ENCODE measurements at regions not wholly inside any gene's neighbourhood (a gene's known extent, or its start where the extent isn't known, plus 50 kb on each side); places are given as distances from the start of the nearest gene placed in this dataset.

DNA sequence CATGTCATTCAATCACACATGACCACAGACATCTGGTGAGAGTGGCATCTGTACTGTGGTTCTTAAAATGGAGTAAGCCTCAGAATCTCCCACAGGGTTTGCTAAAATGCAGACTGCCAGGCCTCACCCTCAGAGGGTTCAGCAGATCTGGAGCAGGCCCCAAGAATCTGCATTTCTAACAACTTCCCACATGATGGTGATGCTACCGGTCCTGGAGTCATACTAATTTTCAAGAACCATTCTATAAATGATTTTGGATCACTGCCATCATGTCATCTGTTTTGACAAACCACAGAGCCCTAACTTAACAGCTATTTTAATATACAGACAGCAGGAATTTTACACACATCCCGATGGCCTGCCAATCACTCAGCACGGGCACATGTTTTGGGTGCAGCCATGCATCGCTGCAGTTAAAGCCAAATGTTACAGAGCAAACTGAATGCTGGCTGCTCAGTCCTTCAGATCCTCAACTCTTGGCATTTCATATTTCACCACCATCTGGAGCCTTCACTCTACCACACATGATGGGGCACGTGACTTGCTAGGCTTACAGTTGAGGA, 792.1 kb upstream of the AMELY start:
- Histone ChIP-seq H3K9me2 (ENCODE audit: low read depth, low read length) (no peaks in the 10 kb centered on the region), H3K4me3 (ENCODE audit: low read depth, low read length, poor library complexity, severe bottlenecking) (no peak overlapping the region), H3K27me3 (ENCODE audit: insufficient read depth, low read length) (no peaks in the 10 kb centered on the region), H3K27ac (ENCODE audit: low read depth, low read length, poor library complexity, severe bottlenecking) (peak overlapping the region; percentile 24), H3K9me3 (ENCODE audit: low read length) (no peaks in the 10 kb centered on the region), H3K36me3 (ENCODE audit: insufficient read depth, low read length) (no peaks in the 10 kb centered on the region), H3K9ac (ENCODE audit: low read length) (no peak overlapping the region), H2AFZ (ENCODE audit: low read length) (no peak overlapping the region), H3K4me2 (ENCODE audit: low read length) (no peak overlapping the region), H3F3A (ENCODE audit: insufficient read depth, low read length) (no peaks in the 10 kb centered on the region), H3K79me2 (ENCODE audit: insufficient read depth, low read length) (no peaks in the 10 kb centered on the region), H4K20me1 (ENCODE audit: insufficient read depth, low read length) (no peaks in the 10 kb centered on the region), H3K4me1 (ENCODE audit: insufficient read depth, low read length, severe bottlenecking) (peaks cover 31% of the 10 kb centered on the region)
- TF ChIP-seq, protein P1, sequence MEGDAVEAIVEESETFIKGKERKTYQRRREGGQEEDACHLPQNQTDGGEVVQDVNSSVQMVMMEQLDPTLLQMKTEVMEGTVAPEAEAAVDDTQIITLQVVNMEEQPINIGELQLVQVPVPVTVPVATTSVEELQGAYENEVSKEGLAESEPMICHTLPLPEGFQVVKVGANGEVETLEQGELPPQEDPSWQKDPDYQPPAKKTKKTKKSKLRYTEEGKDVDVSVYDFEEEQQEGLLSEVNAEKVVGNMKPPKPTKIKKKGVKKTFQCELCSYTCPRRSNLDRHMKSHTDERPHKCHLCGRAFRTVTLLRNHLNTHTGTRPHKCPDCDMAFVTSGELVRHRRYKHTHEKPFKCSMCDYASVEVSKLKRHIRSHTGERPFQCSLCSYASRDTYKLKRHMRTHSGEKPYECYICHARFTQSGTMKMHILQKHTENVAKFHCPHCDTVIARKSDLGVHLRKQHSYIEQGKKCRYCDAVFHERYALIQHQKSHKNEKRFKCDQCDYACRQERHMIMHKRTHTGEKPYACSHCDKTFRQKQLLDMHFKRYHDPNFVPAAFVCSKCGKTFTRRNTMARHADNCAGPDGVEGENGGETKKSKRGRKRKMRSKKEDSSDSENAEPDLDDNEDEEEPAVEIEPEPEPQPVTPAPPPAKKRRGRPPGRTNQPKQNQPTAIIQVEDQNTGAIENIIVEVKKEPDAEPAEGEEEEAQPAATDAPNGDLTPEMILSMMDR (IDR thresholded peaks at IDR 0.05; ENCODE audit: low read length) = no peak
- TF ChIP-seq EZH2 (IDR thresholded peaks at IDR 0.05; ENCODE audit: borderline replicate concordance, low read length) = no peak

DNA sequence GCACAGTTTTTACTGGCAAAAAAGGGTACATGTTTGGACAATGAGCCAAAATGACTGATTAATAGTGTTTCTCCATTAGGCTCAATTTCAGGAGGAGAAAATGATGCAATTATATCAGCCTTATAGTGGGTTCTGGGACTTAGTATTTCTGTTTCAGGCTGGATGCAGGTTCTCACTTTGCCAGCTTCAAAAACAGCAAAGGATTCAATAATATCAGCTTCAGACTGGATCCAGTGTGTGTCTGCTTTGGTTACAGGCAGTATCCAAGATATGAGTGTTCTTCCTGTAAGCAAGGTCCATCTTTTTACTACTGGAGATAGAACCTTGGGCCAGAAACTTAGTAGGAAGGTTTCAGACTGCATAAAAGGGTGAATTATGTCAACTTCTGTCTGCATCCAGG, 790.9 kb upstream of the AMELY start:
- H3K79me2 ChIP-seq (ENCODE audit: insufficient read depth, low read length) = no peaks in the 10 kb centered on the region
- H3K9me3 ChIP-seq (ENCODE audit: low read length) = no peaks in the 10 kb centered on the region
- no peak overlapping the region for H3K4me3 ChIP-seq (ENCODE audit: low read depth, low read length, poor library complexity, severe bottlenecking)
- no peaks in the 10 kb centered on the region for H3K36me3 ChIP-seq (ENCODE audit: insufficient read depth, low read length)
- no peaks in the 10 kb centered on the region for H3K27me3 ChIP-seq (ENCODE audit: insufficient read depth, low read length)
- TF ChIP-seq, protein P1 (IDR thresholded peaks at IDR 0.05; ENCODE audit: low read length) = no peak
- no peak for TF ChIP-seq EZH2 (IDR thresholded peaks at IDR 0.05; ENCODE audit: borderline replicate concordance, low read length)
- H3K9me2 ChIP-seq (ENCODE audit: low read depth, low read length) = no peaks in the 10 kb centered on the region
- no peak overlapping the region for H2AFZ ChIP-seq (ENCODE audit: low read length)
- H3K27ac ChIP-seq (ENCODE audit: low read depth, low read length, poor library complexity, severe bottlenecking) = peak overlapping the region; percentile 24
- no peaks in the 10 kb centered on the region for H4K20me1 ChIP-seq (ENCODE audit: insufficient read depth, low read length)
- H3K4me2 ChIP-seq (ENCODE audit: low read length) = no peak overlapping the region
- no peaks in the 10 kb centered on the region for H3F3A ChIP-seq (ENCODE audit: insufficient read depth, low read length)
- H3K4me1 ChIP-seq (ENCODE audit: insufficient read depth, low read length, severe bottlenecking) = peaks cover 31% of the 10 kb centered on the region
- no peak overlapping the region for H3K9ac ChIP-seq (ENCODE audit: low read length)

DNA sequence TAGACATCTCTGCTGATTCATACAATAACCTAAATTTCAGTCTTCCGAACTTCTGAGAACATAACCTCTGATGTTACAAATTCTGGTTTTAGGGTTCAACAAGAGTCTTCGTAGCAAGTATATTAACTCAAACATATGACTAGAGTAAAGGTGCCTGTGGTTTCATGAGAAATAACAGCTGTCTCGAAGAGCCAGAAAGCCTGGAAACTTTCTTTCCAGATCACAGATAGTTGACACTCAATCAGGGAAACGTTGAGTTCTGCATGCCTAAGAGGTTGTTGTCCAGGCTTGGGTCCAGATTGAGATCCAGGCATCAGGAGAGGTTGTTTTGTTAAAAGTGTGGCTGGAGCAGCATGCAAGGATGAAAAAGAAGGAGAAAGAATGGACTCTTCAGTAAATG, 790.1 kb upstream of the AMELY start:
- no peak for TF ChIP-seq EZH2 (IDR thresholded peaks at IDR 0.05; ENCODE audit: borderline replicate concordance, low read length)
- TF ChIP-seq, protein P1 (IDR thresholded peaks at IDR 0.05; ENCODE audit: low read length) = no peak
- Histone ChIP-seq H3K4me1 (ENCODE audit: insufficient read depth, low read length, severe bottlenecking) (peaks cover 31% of the 10 kb centered on the region), H3F3A (ENCODE audit: insufficient read depth, low read length) (no peaks in the 10 kb centered on the region), H3K9ac (ENCODE audit: low read length) (no peak overlapping the region), H3K27me3 (ENCODE audit: insufficient read depth, low read length) (no peaks in the 10 kb centered on the region), H4K20me1 (ENCODE audit: insufficient read depth, low read length) (no peaks in the 10 kb centered on the region), H3K36me3 (ENCODE audit: insufficient read depth, low read length) (no peaks in the 10 kb centered on the region), H3K9me3 (ENCODE audit: low read length) (no peaks in the 10 kb centered on the region), H3K27ac (ENCODE audit: low read depth, low read length, poor library complexity, severe bottlenecking) (no peak overlapping the region), H3K9me2 (ENCODE audit: low read depth, low read length) (no peaks in the 10 kb centered on the region), H3K4me2 (ENCODE audit: low read length) (no peak overlapping the region), H3K4me3 (ENCODE audit: low read depth, low read length, poor library complexity, severe bottlenecking) (no peak overlapping the region), H3K79me2 (ENCODE audit: insufficient read depth, low read length) (no peaks in the 10 kb centered on the region), H2AFZ (ENCODE audit: low read length) (no peak overlapping the region)
